ENCODE measurements at regions not wholly inside any gene's neighbourhood (a gene's known extent, or its start where the extent isn't known, plus 50 kb on each side); places are given as distances from the start of the nearest gene placed in this dataset.
"Not testable (repeated sequence)": the region's sequence is repeated elsewhere in the genome, so short reads cannot be mapped to it uniquely, and the experiment has no call there.

- DNase-seq, result no peak
- H3K4me1 ChIP-seq (ENCODE audit: control insufficient read depth in 1 of 2, insufficient read depth in 2 of 2, low read depth in 1 of 2, low read length in 1 of 2), result no peaks in the 10 kb centered on the region
- H3F3A ChIP-seq (replicated peaks; ENCODE audit: insufficient read depth), result no peaks in the 10 kb centered on the region
- POLR2A ChIA-PET, result no interaction called here
- no peaks in the 10 kb centered on the region for H3K79me2 ChIP-seq (ENCODE audit: insufficient read depth)
- no peaks in the 10 kb centered on the region for H3K36me3 ChIP-seq (replicated peaks in 1 of 2; ENCODE audit: control insufficient read depth in 1 of 2, insufficient read depth in 2 of 2, low read length in 1 of 2)
- no peak overlapping the region for H3K4me3 ChIP-seq (ENCODE audit: low read depth in 2 of 2, low read length in 1 of 2)
- H2AFZ ChIP-seq (ENCODE audit: low read depth), result no peak overlapping the region
- H3K27ac ChIP-seq (ENCODE audit: low read depth in 2 of 2, low read length in 1 of 2), result no peak overlapping the region
- WGBS (ENCODE audit: low lambda C conversion rate), result 10% methylated on average over 8 of the region's 8 CpGs
- no peaks in the 10 kb centered on the region for H3K9me3 ChIP-seq
- H3K4me2 ChIP-seq, result no peak overlapping the region
- no peak overlapping the region for H3K9ac ChIP-seq
- no peaks in the 10 kb centered on the region; the same call in 1 of the 2 replicates for H3K27me3 ChIP-seq (ENCODE audit: insufficient read depth)
- H3K9me2 ChIP-seq, result no peaks in the 10 kb centered on the region
- TF ChIP-seq MAX (IDR thresholded peaks at IDR 0.05; ENCODE audit: low read depth), result no peak
- TF ChIP-seq FOXJ3 (CRISPR knock-in tag; IDR thresholded peaks at IDR 0.05), result no peak
- TF ChIP-seq MEF2A (IDR thresholded peaks at IDR 0.05; ENCODE audit: borderline replicate concordance, low read depth), result no peak
- TF ChIP-seq YY1 (IDR thresholded peaks at IDR 0.05; ENCODE audit: low read depth), result no peak
- no peak for TF ChIP-seq RXRA (IDR thresholded peaks at IDR 0.05; ENCODE audit: borderline replicate concordance, low read depth)
- no peak for TF ChIP-seq ZBTB33 (IDR thresholded peaks at IDR 0.05; ENCODE audit: borderline replicate concordance, low read depth)
- TF ChIP-seq TCF12 (IDR thresholded peaks at IDR 0.05), result no peak
- no peak for TF ChIP-seq CHD2 (IDR thresholded peaks at IDR 0.05; ENCODE audit: low read length, partially characterized antibody)
- CTCF ChIA-PET, result no interaction called here
- H4K20me1 ChIP-seq (ENCODE audit: insufficient read depth), result no peaks in the 10 kb centered on the region
Observed at GRCh38 chr14:98932431-98933325, 339.3 kb downstream of the BCL11B start.

GRCh38 chr14:98934569-98934968 is 337.4 kb downstream of the BCL11B start:
- DNase-seq; H3K9me2 ChIP-seq; H3F3A ChIP-seq (replicated peaks; ENCODE audit: insufficient read depth); H3K4me1 ChIP-seq (ENCODE audit: control insufficient read depth in 1 of 2, insufficient read depth in 2 of 2, low read depth in 1 of 2, low read length in 1 of 2); H4K20me1 ChIP-seq (ENCODE audit: insufficient read depth); H3K27me3 ChIP-seq (ENCODE audit: insufficient read depth); H2AFZ ChIP-seq (ENCODE audit: low read depth); H3K4me3 ChIP-seq (ENCODE audit: low read depth in 2 of 2, low read length in 1 of 2); CTCF ChIA-PET; H3K9me3 ChIP-seq; POLR2A ChIA-PET; H3K9ac ChIP-seq; H3K4me2 ChIP-seq; H3K27ac ChIP-seq (ENCODE audit: low read depth in 2 of 2, low read length in 1 of 2); H3K36me3 ChIP-seq (replicated peaks in 1 of 2; ENCODE audit: control insufficient read depth in 1 of 2, insufficient read depth in 2 of 2, low read length in 1 of 2); H3K79me2 ChIP-seq (ENCODE audit: insufficient read depth): not testable (repeated sequence)
- under 1% methylated on average over 5 of the region's 5 CpGs for WGBS (ENCODE audit: low lambda C conversion rate)

GRCh38 chr14:98935921-98936320 is 336.1 kb downstream of the BCL11B start:
- Histone ChIP-seq H3K9me3 (no peaks in the 10 kb centered on the region), H3K27me3 (ENCODE audit: insufficient read depth) (no peaks in the 10 kb centered on the region; the same call in 1 of the 2 replicates), H3K4me1 (ENCODE audit: control insufficient read depth in 1 of 2, insufficient read depth in 2 of 2, low read depth in 1 of 2, low read length in 1 of 2) (no peaks in the 10 kb centered on the region), H3K27ac (ENCODE audit: low read depth in 2 of 2, low read length in 1 of 2) (no peak overlapping the region), H4K20me1 (ENCODE audit: insufficient read depth) (no peaks in the 10 kb centered on the region), H3K4me3 (ENCODE audit: low read depth in 2 of 2, low read length in 1 of 2) (no peak overlapping the region), H3K36me3 (replicated peaks in 1 of 2; ENCODE audit: control insufficient read depth in 1 of 2, insufficient read depth in 2 of 2, low read length in 1 of 2) (no peaks in the 10 kb centered on the region), H3K9ac (no peak overlapping the region), H3K79me2 (ENCODE audit: insufficient read depth) (no peaks in the 10 kb centered on the region), H2AFZ (ENCODE audit: low read depth) (no peak overlapping the region), H3K4me2 (no peak overlapping the region), H3F3A (replicated peaks; ENCODE audit: insufficient read depth) (no peaks in the 10 kb centered on the region), H3K9me2 (no peaks in the 10 kb centered on the region)
- WGBS (ENCODE audit: low lambda C conversion rate), result 8% methylated on average over 7 of the region's 9 CpGs
- DNase-seq, result no peak
- POLR2A ChIA-PET, result no interaction called here
- CTCF ChIA-PET, result no interaction called here
- TF ChIP-seq NFIC (IDR thresholded peaks at IDR 0.05; ENCODE audit: borderline replicate concordance) (no peak), RFX5 (IDR thresholded peaks at IDR 0.05; ENCODE audit: low read length) (no peak), YY1 (IDR thresholded peaks at IDR 0.05; ENCODE audit: low read depth) (no peak), GATA2 (CRISPR knock-in tag; IDR thresholded peaks at IDR 0.05) (no peak), MEF2A (IDR thresholded peaks at IDR 0.05; ENCODE audit: borderline replicate concordance, low read depth) (no peak), TCF12 (IDR thresholded peaks at IDR 0.05) (no peak), MAX (IDR thresholded peaks at IDR 0.05; ENCODE audit: low read depth) (no peak), TAF1 (IDR thresholded peaks at IDR 0.05; ENCODE audit: borderline replicate concordance, low read depth, low read length) (no peak)
- TF ChIP-seq, protein P1, sequence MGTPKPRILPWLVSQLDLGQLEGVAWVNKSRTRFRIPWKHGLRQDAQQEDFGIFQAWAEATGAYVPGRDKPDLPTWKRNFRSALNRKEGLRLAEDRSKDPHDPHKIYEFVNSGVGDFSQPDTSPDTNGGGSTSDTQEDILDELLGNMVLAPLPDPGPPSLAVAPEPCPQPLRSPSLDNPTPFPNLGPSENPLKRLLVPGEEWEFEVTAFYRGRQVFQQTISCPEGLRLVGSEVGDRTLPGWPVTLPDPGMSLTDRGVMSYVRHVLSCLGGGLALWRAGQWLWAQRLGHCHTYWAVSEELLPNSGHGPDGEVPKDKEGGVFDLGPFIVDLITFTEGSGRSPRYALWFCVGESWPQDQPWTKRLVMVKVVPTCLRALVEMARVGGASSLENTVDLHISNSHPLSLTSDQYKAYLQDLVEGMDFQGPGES (IDR thresholded peaks at IDR 0.05; ENCODE audit: low read depth, low read length), result no peak

All from SK-N-SH (cell line).